ENCODE measurements at regions not wholly inside any gene's neighbourhood (a gene's known extent, or its start where the extent isn't known, plus 50 kb on each side); places are given as distances from the start of the nearest gene placed in this dataset.

- no peaks in the 10 kb centered on the region for H3K27me3 ChIP-seq
- H3K27ac ChIP-seq: no peak overlapping the region
- DNase-seq (ENCODE audit: low spot score in 2 of 2): no peak
- H3K4me3 ChIP-seq: no peak overlapping the region
- intact Hi-C loops (cut with DNase I): no loop called here
- H3K36me3 ChIP-seq: no peaks in the 10 kb centered on the region
- H3K9me3 ChIP-seq: no peaks in the 10 kb centered on the region
- TF ChIP-seq CTCF (IDR thresholded peaks at IDR 0.05): no peak
- no peaks in the 10 kb centered on the region for H3K4me1 ChIP-seq
These were observed 69.0 kb downstream of the KIF2B start for GRCh38 chr17:53891726-53892125.

DNA sequence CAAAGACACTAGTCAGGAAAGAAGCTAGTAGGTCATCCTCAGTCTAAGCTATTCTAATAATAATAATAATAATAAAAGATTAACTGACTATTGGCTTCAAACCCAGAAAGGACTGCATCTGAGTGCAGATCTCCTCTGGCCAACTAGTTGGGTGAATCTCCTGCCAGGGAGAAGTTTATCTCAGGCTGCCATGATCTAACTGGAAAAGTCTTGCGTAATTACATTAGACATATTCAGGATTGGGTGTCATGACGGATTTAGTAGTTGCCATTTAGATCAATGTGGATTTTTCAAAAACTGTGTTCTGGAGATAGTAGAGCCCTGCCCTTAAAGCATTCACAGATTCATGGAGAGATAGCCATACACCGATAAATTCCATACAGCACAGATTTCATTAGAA is 69.5 kb downstream of the KIF2B start:
- H3K4me1 ChIP-seq: no peaks in the 10 kb centered on the region
- H3K27ac ChIP-seq: no peak overlapping the region
- intact Hi-C loops (cut with DNase I): no loop called here
- no peaks in the 10 kb centered on the region for H3K27me3 ChIP-seq
- H3K9me3 ChIP-seq: no peaks in the 10 kb centered on the region
- no peak overlapping the region for H3K4me3 ChIP-seq
- no peak for TF ChIP-seq CTCF (IDR thresholded peaks at IDR 0.05)
- no peak for DNase-seq (ENCODE audit: low spot score in 2 of 2)
- no peaks in the 10 kb centered on the region for H3K36me3 ChIP-seq

GRCh38 chr17:53894591-53894990 is 71.9 kb downstream of the KIF2B start:
- H3K4me1 ChIP-seq: no peaks in the 10 kb centered on the region
- no peak overlapping the region for H3K27ac ChIP-seq
- no peaks in the 10 kb centered on the region for H3K9me3 ChIP-seq
- DNase-seq (ENCODE audit: low spot score in 2 of 2): no peak
- no peaks in the 10 kb centered on the region for H3K27me3 ChIP-seq
- intact Hi-C loops (cut with DNase I): no loop called here
- TF ChIP-seq CTCF (IDR thresholded peaks at IDR 0.05): no peak
- H3K4me3 ChIP-seq: no peak overlapping the region
- H3K36me3 ChIP-seq: no peaks in the 10 kb centered on the region

DNA sequence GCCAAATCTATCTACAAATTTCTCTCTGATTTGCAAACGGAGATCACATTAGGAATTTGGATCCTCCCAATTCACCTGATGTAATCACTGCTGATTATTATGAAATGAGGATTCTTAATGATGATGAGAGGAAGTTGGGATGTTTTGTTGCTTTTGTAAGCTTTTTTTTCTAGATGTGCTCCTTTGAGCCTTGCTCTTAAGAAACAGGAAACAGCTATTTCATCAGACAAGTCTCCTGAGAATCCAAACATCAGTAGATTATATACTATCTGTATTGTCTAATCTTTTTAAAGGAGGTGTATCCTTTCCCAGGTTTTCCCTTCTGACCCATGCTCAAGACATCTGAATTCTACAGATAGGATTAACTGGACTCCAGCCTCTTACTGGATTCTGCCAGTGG is 73.3 kb downstream of the KIF2B start:
- H3K4me3 ChIP-seq: no peak overlapping the region
- no peak for DNase-seq (ENCODE audit: low spot score in 2 of 2)
- intact Hi-C loops (cut with DNase I): no loop called here
- no peaks in the 10 kb centered on the region for H3K36me3 ChIP-seq
- no peaks in the 10 kb centered on the region for H3K27me3 ChIP-seq
- no peak for TF ChIP-seq CTCF (IDR thresholded peaks at IDR 0.05)
- H3K27ac ChIP-seq: no peak overlapping the region
- H3K4me1 ChIP-seq: no peaks in the 10 kb centered on the region
- no peaks in the 10 kb centered on the region for H3K9me3 ChIP-seq

GRCh38 chr17:53900951-53901350 is 78.2 kb downstream of the KIF2B start:
- intact Hi-C loops (cut with DNase I): no loop called here
- TF ChIP-seq CTCF (IDR thresholded peaks at IDR 0.05): no peak

DNA sequence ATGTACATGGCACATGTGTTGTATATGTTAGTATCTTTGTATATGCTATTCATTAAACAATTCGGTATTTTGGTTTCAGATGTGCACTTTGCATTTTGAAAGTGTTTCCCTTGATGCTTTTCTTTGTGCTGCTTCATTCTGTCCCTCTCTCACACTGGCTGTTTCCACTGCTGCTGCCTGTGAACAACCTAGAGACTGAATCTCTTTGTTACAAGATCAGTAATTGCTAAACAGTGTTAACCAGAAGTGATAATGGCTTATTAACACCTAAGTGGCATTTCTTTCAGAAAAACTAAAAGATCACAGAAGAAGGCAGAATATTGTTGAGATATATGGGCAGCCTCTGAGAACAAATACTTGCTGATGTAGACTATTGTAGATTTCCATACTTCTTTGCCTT is 84.7 kb downstream of the KIF2B start:
- Histone ChIP-seq H3K9me3 (no peaks in the 10 kb centered on the region), H3K27ac (no peak overlapping the region), H3K36me3 (no peaks in the 10 kb centered on the region), H3K4me3 (no peak overlapping the region), H3K27me3 (no peaks in the 10 kb centered on the region), H3K4me1 (no peaks in the 10 kb centered on the region)
- no peak for TF ChIP-seq CTCF (IDR thresholded peaks at IDR 0.05)
- intact Hi-C loops (cut with DNase I): no loop called here
- no peak for DNase-seq (ENCODE audit: low spot score in 2 of 2)

More at GRCh38 chr17:53900951-53901350, 78.2 kb downstream of the KIF2B start:
- Histone ChIP-seq H3K9me3 (no peaks in the 10 kb centered on the region), H3K36me3 (no peaks in the 10 kb centered on the region), H3K4me3 (no peak overlapping the region), H3K27ac (no peak overlapping the region), H3K27me3 (no peaks in the 10 kb centered on the region), H3K4me1 (no peaks in the 10 kb centered on the region)
- DNase-seq (ENCODE audit: low spot score in 2 of 2): no peak
